ENCODE measurements at regions not wholly inside any gene's neighbourhood (a gene's known extent, or its start where the extent isn't known, plus 50 kb on each side); places are given as distances from the start of the nearest gene placed in this dataset.

- TF ChIP-seq POLR2A (IDR thresholded peaks at IDR 0.05) = no peak
- TF ChIP-seq CTCF (IDR thresholded peaks at IDR 0.05) = no peak
Measured at GRCh38 chr1:216884614-216885229, 161.5 kb upstream of the ESRRG start.
